GM21381 (cell line): ENCODE measurements at regions not wholly inside any gene's neighbourhood (a gene's known extent, or its start where the extent isn't known, plus 50 kb on each side); places are given as distances from the start of the nearest gene placed in this dataset.
"Not testable (repeated sequence)": the region's sequence is repeated elsewhere in the genome, so short reads cannot be mapped to it uniquely, and the experiment has no call there.

Experiments
- ATAC-seq: cut with Tn5 transposase; IDR thresholded peaks from one replicate; pipeline ENCODE4 v1.9.1; 2021; ENCODE audit warnings: mild to moderate bottlenecking, moderate library complexity; ENCODE audit not compliant: unreplicated experiment

DNA sequence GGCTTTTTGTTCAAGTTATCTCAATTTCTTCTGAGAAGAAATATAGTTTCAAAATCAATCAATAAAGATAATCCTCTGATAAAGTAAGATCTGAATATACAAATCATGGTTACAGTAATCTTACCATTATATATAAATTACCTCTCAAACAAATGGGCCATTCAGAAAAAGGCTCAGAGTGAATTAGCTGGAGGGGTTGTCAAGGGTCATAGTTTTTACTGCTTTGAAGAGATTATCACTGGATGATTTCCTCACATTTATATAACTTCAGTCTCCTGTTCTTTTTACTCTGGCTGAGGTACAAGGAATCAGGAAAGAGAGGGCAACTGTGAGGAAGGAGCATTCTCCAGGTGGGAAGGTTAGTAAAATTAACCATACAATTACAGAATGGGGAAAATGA, 148.6 kb upstream of the ELL2 start:
- no peak for ATAC-seq

DNA sequence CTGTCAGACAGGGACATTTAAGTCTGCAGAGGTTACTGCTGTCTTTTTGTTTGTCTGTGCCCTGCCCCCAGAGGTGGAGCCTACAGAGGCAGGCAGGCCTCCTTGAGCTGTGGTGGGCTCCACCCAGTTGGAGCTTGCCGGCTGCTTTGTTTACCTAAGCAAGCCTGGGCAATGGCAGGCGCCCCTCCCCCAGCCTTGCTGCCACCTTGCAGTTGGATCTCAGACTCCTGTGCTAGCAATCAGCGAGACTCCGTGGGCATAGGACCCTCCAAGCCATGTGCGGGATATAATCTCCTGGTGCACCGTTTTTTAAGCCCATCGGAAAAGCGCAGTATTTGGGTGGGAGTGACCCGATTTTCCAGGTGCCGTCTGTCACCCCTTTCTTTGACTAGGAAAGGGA, 147.0 kb upstream of the ELL2 start:
- ATAC-seq, result not testable (repeated sequence)

DNA sequence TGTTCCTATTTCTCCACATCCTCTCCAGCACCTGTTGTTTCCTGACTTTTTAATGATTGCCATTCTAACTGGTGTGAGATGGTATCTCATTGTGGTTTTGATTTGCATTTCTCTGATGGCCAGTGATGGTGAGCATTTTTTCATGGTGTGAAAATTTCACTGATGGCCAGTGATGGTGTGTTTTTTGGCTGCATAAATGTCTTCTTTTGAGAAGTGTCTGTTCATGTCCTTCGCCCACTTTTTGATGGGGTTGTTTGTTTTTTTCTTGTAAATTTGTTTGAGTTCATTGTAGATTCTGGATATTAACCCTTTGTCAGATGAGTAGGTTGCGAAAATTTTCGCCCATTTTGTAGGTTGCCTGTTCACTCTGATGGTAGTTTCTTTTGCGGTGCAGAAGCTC, 142.2 kb upstream of the ELL2 start:
- ATAC-seq, result not testable (repeated sequence)

DNA sequence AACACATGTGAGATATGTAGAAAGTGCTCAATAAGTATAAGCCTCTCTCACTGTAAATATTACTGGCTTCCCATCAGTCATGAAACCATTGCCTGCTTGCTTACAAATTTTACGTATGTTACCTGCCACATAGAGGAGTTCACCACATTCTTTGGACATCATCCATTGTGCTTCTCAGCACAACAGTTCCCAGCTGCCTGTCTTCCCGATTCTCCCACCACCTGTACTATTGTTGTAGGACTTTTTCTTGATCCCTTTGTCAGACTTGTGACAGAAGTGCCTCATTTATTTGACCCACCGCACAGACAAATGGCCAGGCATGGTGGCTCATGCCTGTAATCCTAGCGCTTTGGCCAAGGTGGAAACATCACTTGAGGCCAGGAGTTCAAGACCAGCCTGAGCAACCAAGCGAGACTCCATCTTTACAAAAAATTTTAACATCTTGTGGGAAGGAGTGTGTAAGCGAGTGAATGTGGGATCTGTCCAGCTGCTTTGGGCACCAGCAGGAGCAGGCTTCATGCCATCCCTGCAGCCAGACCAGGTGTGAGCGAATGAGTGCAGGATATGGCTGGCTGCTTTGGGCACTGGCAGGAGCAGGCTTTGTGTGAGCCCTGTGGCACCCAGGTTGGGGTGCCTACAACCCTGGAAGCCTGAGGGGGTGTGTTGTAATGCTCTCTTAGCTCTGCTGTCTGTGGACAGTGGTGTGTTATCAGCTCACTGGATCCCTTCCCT, 139.9 kb upstream of the ELL2 start:
- no peak for ATAC-seq

GRCh38 chr5:96097488-96097887, 135.8 kb upstream of the ELL2 start:
- ATAC-seq, result not testable (repeated sequence)

DNA sequence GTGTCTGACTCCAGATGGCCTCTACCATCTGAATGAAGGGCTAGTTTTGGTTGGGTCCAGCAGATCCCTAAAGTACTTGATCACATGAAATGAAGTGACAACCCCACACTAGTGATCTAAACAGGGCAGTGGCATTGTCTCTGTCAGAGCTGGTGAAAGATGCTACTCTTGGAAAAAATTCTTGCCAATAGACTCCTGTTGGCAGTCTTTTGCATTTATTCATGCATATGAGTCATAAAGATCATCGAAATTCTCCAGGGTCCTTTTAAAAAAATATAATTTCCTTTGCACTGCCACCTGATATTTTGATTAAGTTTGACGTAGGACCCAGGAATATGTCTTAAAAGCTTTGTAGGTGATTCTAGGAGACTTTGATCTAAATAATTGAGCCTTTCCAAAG, 135.1 kb upstream of the ELL2 start:
- ATAC-seq, result no peak

DNA sequence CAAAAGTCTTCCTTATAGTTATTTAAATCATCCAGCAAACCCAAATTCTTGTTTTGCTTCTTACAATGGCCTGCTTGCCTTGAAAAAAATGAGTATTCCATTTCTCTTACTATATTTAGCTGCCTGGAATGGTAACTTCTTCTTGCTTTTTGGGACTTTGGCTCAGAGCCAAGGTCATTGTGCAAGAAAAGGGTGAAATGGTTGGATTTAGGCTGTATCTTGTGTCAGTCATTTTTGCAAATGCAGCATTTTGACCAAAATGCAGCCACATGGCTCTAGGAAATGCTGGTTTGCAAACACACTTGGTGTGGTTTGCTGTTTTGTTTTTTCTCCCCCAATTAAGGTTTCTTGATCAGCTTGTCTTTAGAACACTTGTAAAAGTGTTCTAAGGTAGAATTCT, 133.3 kb upstream of the ELL2 start:
- ATAC-seq, result no peak

- ATAC-seq, result no peak
Measured at GRCh38 chr5:96093890-96094381, 132.3 kb upstream of the ELL2 start.

DNA sequence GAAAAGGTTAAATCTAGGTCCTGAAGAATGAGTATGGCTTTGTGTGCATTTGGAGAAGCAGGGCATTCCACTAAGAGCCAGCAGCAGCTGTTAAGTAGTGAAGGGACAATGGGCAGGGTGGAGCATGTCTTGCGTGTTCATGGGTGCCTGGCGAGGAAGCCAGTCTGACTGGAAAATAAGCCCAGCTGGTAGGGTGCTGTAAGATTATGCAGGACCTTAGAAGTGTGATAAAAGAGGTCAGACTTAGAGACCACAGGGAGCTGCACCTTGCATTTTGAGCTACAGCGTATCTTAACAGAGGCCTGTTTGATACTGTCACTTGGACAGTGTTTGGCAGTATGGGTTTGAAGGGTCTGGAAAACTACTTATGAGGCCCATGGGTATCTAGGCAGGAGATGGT, 131.7 kb upstream of the ELL2 start:
- ATAC-seq, result no peak

GRCh38 chr5:96091874-96092273, 130.2 kb upstream of the ELL2 start:
- no peak for ATAC-seq

- no peak for ATAC-seq
Measured at GRCh38 chr5:96090215-96090614, 128.6 kb upstream of the ELL2 start.

- ATAC-seq, result no peak
Measured at GRCh38 chr5:96088706-96089498, 127.3 kb upstream of the ELL2 start.

GRCh38 chr5:96087939-96088338, 126.3 kb upstream of the ELL2 start:
- no peak for ATAC-seq

GRCh38 chr5:96084874-96085506, 123.3 kb upstream of the ELL2 start:
- no peak for ATAC-seq

- ATAC-seq, result no peak
Measured at GRCh38 chr5:96083361-96083881, 121.8 kb upstream of the ELL2 start.

- no peak for ATAC-seq
Measured at GRCh38 chr5:96081276-96081858, 119.7 kb upstream of the ELL2 start.

GRCh38 chr5:96080557-96080956, 118.9 kb upstream of the ELL2 start:
- ATAC-seq, result no peak

- ATAC-seq, result no peak
Measured at GRCh38 chr5:96079962-96080361, 118.3 kb upstream of the ELL2 start.

- no peak for ATAC-seq
Measured at GRCh38 chr5:96079075-96079474, 117.4 kb upstream of the ELL2 start.

- no peak for ATAC-seq
Measured at GRCh38 chr5:96076451-96076850, 114.8 kb upstream of the ELL2 start.
